GM18868 (cell line): ENCODE measurements at regions not wholly inside any gene's neighbourhood (a gene's known extent, or its start where the extent isn't known, plus 50 kb on each side); places are given as distances from the start of the nearest gene placed in this dataset.

ENCODE experiments used
- ATAC-seq: cut with Tn5 transposase; IDR thresholded peaks from one replicate; pipeline ENCODE4 v1.9.1; 2021; ENCODE audit warnings: mild to moderate bottlenecking, moderate library complexity; ENCODE audit not compliant: unreplicated experiment

- ATAC-seq, result no peak
Observed at GRCh38 chr14:26925876-26926584, 328.2 kb upstream of the NOVA1 start.

GRCh38 chr14:26926585-26926984, 328.8 kb upstream of the NOVA1 start:
- ATAC-seq, result no peak

GRCh38 chr14:26928019-26928418, 330.2 kb upstream of the NOVA1 start:
- ATAC-seq, result no peak

GRCh38 chr14:26929361-26929760, 331.5 kb upstream of the NOVA1 start:
- ATAC-seq, result no peak

- ATAC-seq, result no peak
Observed at GRCh38 chr14:26930576-26930975, 332.7 kb upstream of the NOVA1 start.

GRCh38 chr14:26932606-26933005, 334.8 kb upstream of the NOVA1 start:
- ATAC-seq, result no peak

GRCh38 chr14:26933431-26933830, 335.6 kb upstream of the NOVA1 start:
- no peak for ATAC-seq

GRCh38 chr14:26934151-26934550, 336.3 kb upstream of the NOVA1 start:
- ATAC-seq, result no peak

- no peak for ATAC-seq
Observed at GRCh38 chr14:26935733-26936132, 337.9 kb upstream of the NOVA1 start.

- ATAC-seq, result no peak
Observed at GRCh38 chr14:26938054-26938453, 340.2 kb upstream of the NOVA1 start.

GRCh38 chr14:26939755-26940154, 341.9 kb upstream of the NOVA1 start:
- ATAC-seq, result no peak

GRCh38 chr14:26941521-26941920, 343.7 kb upstream of the NOVA1 start:
- ATAC-seq, result no peak

GRCh38 chr14:26947265-26947664, 349.4 kb upstream of the NOVA1 start:
- no peak for ATAC-seq

- no peak for ATAC-seq
Observed at GRCh38 chr14:26959437-26959836, 361.6 kb upstream of the NOVA1 start.

- ATAC-seq, result no peak
Observed at GRCh38 chr14:26959972-26960660, 362.3 kb upstream of the NOVA1 start.

- no peak for ATAC-seq
Observed at GRCh38 chr14:26963711-26964110, 365.9 kb upstream of the NOVA1 start.

GRCh38 chr14:26965490-26965889, 367.7 kb upstream of the NOVA1 start:
- ATAC-seq, result no peak

GRCh38 chr14:26966908-26967307, 369.1 kb upstream of the NOVA1 start:
- ATAC-seq, result no peak

GRCh38 chr14:26974965-26975364, 377.1 kb upstream of the NOVA1 start:
- no peak for ATAC-seq

GRCh38 chr14:26982071-26982470, 384.2 kb upstream of the NOVA1 start:
- no peak for ATAC-seq

- peak; percentile 68 for ATAC-seq
Observed at GRCh38 chr14:26984311-26985177, 386.7 kb upstream of the NOVA1 start.
